Keratinocyte (primary cell): ENCODE measurements at regions not wholly inside any gene's neighbourhood (a gene's known extent, or its start where the extent isn't known, plus 50 kb on each side); places are given as distances from the start of the nearest gene placed in this dataset.

ENCODE experiments used
- DNase-seq: peaks from one replicate; pipeline ENCODE4 v3.0.0-alpha.2; 2011; ENCODE audit warnings: low read depth, missing footprints, low spot score
- FAIRE-seq: peaks from 2 replicates; lab custom pipeline; 2011; peaks lifted over from hg19 to GRCh38; lab: Jason Lieb, UNC
- H2AFZ ChIP-seq: 2 replicates; pipeline ENCODE4 v1.6.0; 2012; ENCODE audit warnings: low read length, control low read depth, inconsistent platforms; ENCODE audit not compliant: control insufficient read depth
- H3K27ac ChIP-seq: 2 replicates; pipeline ENCODE4 v1.5.1; 2011; ENCODE audit warnings: low read length; ENCODE audit not compliant: control insufficient read depth, insufficient read depth
- H3K27me3 ChIP-seq: 3 replicates; pipeline ENCODE4 v1.6.0; 2011; ENCODE audit warnings: low read length; ENCODE audit not compliant: control insufficient read depth, insufficient read depth; ENCODE audit errors: extremely low read depth
- H3K36me3 ChIP-seq, 2 experiments: 2 replicates in 1 of 2; 3 replicates in 1 of 2; pipeline ENCODE4 v1.5.1; 2011; ENCODE audit warnings: low read length in 2 of 2, mild to moderate bottlenecking in 1 of 2; ENCODE audit not compliant: control insufficient read depth in 2 of 2, insufficient read depth in 2 of 2; ENCODE audit errors: extremely low read depth in 1 of 2
- H3K4me1 ChIP-seq: 3 replicates; pipeline ENCODE4 v1.5.1; 2011; ENCODE audit warnings: low read length; ENCODE audit not compliant: control insufficient read depth, insufficient read depth; ENCODE audit errors: extremely low read depth
- H3K4me2 ChIP-seq: 3 replicates; pipeline ENCODE4 v1.6.0; 2011; ENCODE audit warnings: low read depth, low read length; ENCODE audit not compliant: control insufficient read depth, insufficient read depth; ENCODE audit errors: extremely low read depth
- H3K4me3 ChIP-seq, 3 experiments: fragments of 200-600 bp in 1 of 3; sonication (generic) in 1 of 3; 2 replicates in 2 of 3; 3 replicates in 1 of 3; pipeline ENCODE4 v1.5.1; 2011 to 2016; ENCODE audit warnings: low read length in 3 of 3, mild to moderate bottlenecking in 3 of 3, control low read depth in 2 of 3, inconsistent platforms in 1 of 3, low read depth in 1 of 3, mixed read lengths in 1 of 3, mixed run types in 1 of 3, moderate library complexity in 1 of 3; ENCODE audit not compliant: control insufficient read depth in 2 of 3, insufficient read depth in 2 of 3; ENCODE audit errors: extremely low read depth in 1 of 3
- H3K79me2 ChIP-seq: 2 replicates; pipeline ENCODE4 v1.6.0; 2012; ENCODE audit warnings: low read length; ENCODE audit not compliant: control insufficient read depth, insufficient read depth
- H3K9ac ChIP-seq: 3 replicates; pipeline ENCODE4 v1.6.0; 2011; ENCODE audit warnings: low read length; ENCODE audit not compliant: control insufficient read depth, insufficient read depth; ENCODE audit errors: extremely low read depth
- H3K9me1 ChIP-seq: 3 replicates; pipeline ENCODE4 v1.6.0; 2011; ENCODE audit warnings: low read length; ENCODE audit not compliant: control insufficient read depth, insufficient read depth; ENCODE audit errors: extremely low read depth
- H3K9me3 ChIP-seq: 2 replicates; pipeline ENCODE4 v1.5.1; 2012; ENCODE audit warnings: low read depth, low read length; ENCODE audit not compliant: control insufficient read depth
- H4K20me1 ChIP-seq: 3 replicates; pipeline ENCODE4 v1.6.0; 2011; ENCODE audit warnings: low read length; ENCODE audit not compliant: control insufficient read depth, insufficient read depth; ENCODE audit errors: extremely low read depth
- EZH2 ChIP-seq: IDR thresholded peaks from one replicate; pipeline ENCODE4 v1.6.1; 2012; ENCODE audit warnings: inconsistent platforms, mild to moderate bottlenecking, low read length, moderate library complexity
- dilution Hi-C: fragments of 300-500 bp; cut with MboI; formaldehyde crosslinking; loops from one replicate; pipeline ENCODE4 v1.7.0; 2020; ENCODE audit warnings: low sequenced_read_pairs; ENCODE audit not compliant: extremely low pct_ligation_motif_present
- TF ChIP-seq, protein P1 (sequence below), 3 experiments: IDR thresholded peaks in 1 of 3; conservative IDR thresholded peaks in 1 of 3; optimal IDR thresholded peaks in 1 of 3; 2 replicates in 2 of 3; 3 replicates in 1 of 3; pipeline versions ENCODE3 to v1.5.1; 2011; ENCODE audit warnings: low read length in 3 of 3, mild to moderate bottlenecking in 3 of 3, moderate library complexity in 2 of 3, control low read depth in 1 of 3, inconsistent platforms in 1 of 3; ENCODE audit not compliant: insufficient read depth in 2 of 3; ENCODE audit errors: extremely low read depth in 1 of 3

DNA sequence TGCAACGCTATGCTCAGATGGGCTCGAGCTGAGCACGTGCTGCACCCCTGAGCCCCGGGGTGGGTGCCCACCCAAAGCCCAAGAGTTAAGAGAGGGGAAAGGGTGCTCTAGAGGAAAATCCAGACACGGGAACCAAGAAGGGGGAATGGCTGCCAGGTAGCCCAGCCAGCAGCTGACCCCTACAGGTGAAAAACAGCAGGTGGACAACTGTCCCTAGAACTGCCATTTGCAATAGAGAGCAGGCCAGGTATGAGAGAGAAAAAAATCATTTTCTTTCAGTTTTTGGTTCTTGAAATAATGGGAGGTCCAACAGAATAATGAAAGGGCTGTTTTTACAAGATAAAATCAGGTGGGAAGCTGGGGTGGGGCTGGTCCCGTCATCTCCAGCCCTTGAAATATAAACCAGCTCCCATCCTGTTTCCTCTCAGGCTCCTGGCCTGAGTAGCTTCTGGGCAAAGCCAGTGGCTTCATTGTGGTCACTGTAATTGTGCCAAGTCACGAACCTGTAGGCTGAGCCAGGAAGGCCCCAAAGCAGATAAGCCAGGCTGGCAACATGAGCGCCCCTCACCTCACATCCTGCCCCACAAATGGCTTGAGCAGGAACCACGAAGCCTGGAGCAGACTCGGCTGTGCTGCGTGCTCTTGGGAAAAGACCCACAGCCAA is 257.8 kb downstream of the SNX10 start:
- Histone ChIP-seq H3K27ac (peak overlapping the region; percentile 76), H3K27me3 (no peaks in the 10 kb centered on the region), H3K36me3 (no peaks in the 10 kb centered on the region), H4K20me1 (no peaks in the 10 kb centered on the region), H3K9me1 (no peaks in the 10 kb centered on the region), H3K4me1 (peaks cover 15% of the 10 kb centered on the region), H2AFZ (peak overlapping the region; percentile 22), H3K79me2 (no peaks in the 10 kb centered on the region), H3K4me2 (peak overlapping the region; percentile 53), H3K9me3 (no peaks in the 10 kb centered on the region), H3K9ac (peak overlapping the region; percentile 52), H3K4me3 (no peak overlapping the region)
- dilution Hi-C loops, result no loop called here
- FAIRE-seq, result peak; percentile 70
- peak; percentile 56 for DNase-seq
- TF ChIP-seq EZH2, result no peak
- TF ChIP-seq, protein P1, sequence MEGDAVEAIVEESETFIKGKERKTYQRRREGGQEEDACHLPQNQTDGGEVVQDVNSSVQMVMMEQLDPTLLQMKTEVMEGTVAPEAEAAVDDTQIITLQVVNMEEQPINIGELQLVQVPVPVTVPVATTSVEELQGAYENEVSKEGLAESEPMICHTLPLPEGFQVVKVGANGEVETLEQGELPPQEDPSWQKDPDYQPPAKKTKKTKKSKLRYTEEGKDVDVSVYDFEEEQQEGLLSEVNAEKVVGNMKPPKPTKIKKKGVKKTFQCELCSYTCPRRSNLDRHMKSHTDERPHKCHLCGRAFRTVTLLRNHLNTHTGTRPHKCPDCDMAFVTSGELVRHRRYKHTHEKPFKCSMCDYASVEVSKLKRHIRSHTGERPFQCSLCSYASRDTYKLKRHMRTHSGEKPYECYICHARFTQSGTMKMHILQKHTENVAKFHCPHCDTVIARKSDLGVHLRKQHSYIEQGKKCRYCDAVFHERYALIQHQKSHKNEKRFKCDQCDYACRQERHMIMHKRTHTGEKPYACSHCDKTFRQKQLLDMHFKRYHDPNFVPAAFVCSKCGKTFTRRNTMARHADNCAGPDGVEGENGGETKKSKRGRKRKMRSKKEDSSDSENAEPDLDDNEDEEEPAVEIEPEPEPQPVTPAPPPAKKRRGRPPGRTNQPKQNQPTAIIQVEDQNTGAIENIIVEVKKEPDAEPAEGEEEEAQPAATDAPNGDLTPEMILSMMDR (optimal IDR thresholded peaks at IDR 0.05 in 1 of 3, IDR thresholded peaks at IDR 0.05 in 1 of 3, conservative IDR thresholded peaks at IDR 0.05 in 1 of 3; ENCODE audit: extremely low read depth in 1 of 3, insufficient read depth in 2 of 3, low read length in 3 of 3), result no peak

DNA sequence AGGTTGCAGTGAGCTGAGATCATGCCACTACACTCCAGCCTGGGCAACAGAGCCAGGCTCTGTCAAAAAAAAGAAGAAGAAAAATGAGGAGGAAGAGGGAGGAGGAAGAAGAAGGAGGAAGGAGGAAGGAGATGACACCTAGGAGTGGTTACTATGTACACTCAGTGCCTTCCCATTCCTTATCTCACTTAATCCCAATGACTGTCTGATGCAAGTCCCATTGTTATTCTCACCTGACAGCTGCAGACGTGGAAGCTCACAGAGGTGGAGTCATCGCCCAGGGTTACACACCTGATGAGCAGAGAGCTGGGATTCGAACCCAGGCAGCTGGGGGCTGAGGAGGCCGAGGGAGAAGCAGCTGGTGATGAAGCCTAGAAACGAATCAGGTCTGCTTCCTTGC is 258.8 kb downstream of the SNX10 start:
- Histone ChIP-seq H2AFZ (no peak overlapping the region), H3K9me1 (no peaks in the 10 kb centered on the region), H3K36me3 (no peaks in the 10 kb centered on the region), H3K27me3 (no peaks in the 10 kb centered on the region), H3K9ac (no peak overlapping the region), H3K4me3 (no peak overlapping the region), H3K4me2 (no peak overlapping the region), H3K9me3 (no peaks in the 10 kb centered on the region), H3K27ac (peak overlapping the region; percentile 76), H3K79me2 (no peaks in the 10 kb centered on the region), H4K20me1 (no peaks in the 10 kb centered on the region), H3K4me1 (peaks cover 15% of the 10 kb centered on the region)
- peak; percentile 20 for FAIRE-seq
- dilution Hi-C loops, result no loop called here
- TF ChIP-seq EZH2, result no peak
- TF ChIP-seq, protein P1 (optimal IDR thresholded peaks at IDR 0.05 in 1 of 3, IDR thresholded peaks at IDR 0.05 in 1 of 3, conservative IDR thresholded peaks at IDR 0.05 in 1 of 3; ENCODE audit: extremely low read depth in 1 of 3, insufficient read depth in 2 of 3, low read length in 3 of 3), result no peak
- no peak for DNase-seq
